Ramos (cell line): ENCODE measurements at regions not wholly inside any gene's neighbourhood (a gene's known extent, or its start where the extent isn't known, plus 50 kb on each side); places are given as distances from the start of the nearest gene placed in this dataset.

Source experiments
- in situ Hi-C: fragments of 300-500 bp; cut with MboI; formaldehyde crosslinking; loops from one replicate; pipeline ENCODE4 v1.14.3; 2022; ENCODE audit warnings: low sequenced_read_pairs; ENCODE audit not compliant: unreplicated experiment

GRCh38 chr6:20312606-20313005, 89.1 kb upstream of the E2F3 start:
- in situ Hi-C loops = no loop called here

- in situ Hi-C loops = no loop called here
Observed at GRCh38 chr6:20313051-20313450, 88.6 kb upstream of the E2F3 start.

- in situ Hi-C loops = no loop called here
Observed at GRCh38 chr6:20313960-20314530, 87.6 kb upstream of the E2F3 start.

- in situ Hi-C loops = no loop called here
Observed at GRCh38 chr6:20314866-20315845, 86.5 kb upstream of the E2F3 start.

- in situ Hi-C loops = no loop called here
Observed at GRCh38 chr6:20317430-20317829, 84.2 kb upstream of the E2F3 start.

GRCh38 chr6:20318851-20319387, 82.8 kb upstream of the E2F3 start:
- in situ Hi-C loops = no loop called here

GRCh38 chr6:20319520-20320357, 81.9 kb upstream of the E2F3 start:
- in situ Hi-C loops = no loop called here

- in situ Hi-C loops = no loop called here
Observed at GRCh38 chr6:20325641-20326421, 75.8 kb upstream of the E2F3 start.

- in situ Hi-C loops = no loop called here
Observed at GRCh38 chr6:20326422-20326728, 75.3 kb upstream of the E2F3 start.

- in situ Hi-C loops = no loop called here
Observed at GRCh38 chr6:20327141-20327540, 74.5 kb upstream of the E2F3 start.

- in situ Hi-C loops = no loop called here
Observed at GRCh38 chr6:20328266-20328923, 73.3 kb upstream of the E2F3 start.

GRCh38 chr6:20328924-20329300, 72.8 kb upstream of the E2F3 start:
- in situ Hi-C loops = no loop called here

GRCh38 chr6:20331042-20331441, 70.6 kb upstream of the E2F3 start:
- in situ Hi-C loops = no loop called here

- in situ Hi-C loops = no loop called here
Observed at GRCh38 chr6:20331625-20332024, 70.1 kb upstream of the E2F3 start.

- in situ Hi-C loops = no loop called here
Observed at GRCh38 chr6:20332441-20333006, 69.2 kb upstream of the E2F3 start.

- in situ Hi-C loops = no loop called here
Observed at GRCh38 chr6:20333721-20334269, 67.9 kb upstream of the E2F3 start.

- in situ Hi-C loops = no loop called here
Observed at GRCh38 chr6:20334334-20334733, 67.3 kb upstream of the E2F3 start.

GRCh38 chr6:20334962-20335361, 66.7 kb upstream of the E2F3 start:
- in situ Hi-C loops = no loop called here

GRCh38 chr6:20335872-20336271, 65.8 kb upstream of the E2F3 start:
- in situ Hi-C loops = no loop called here
